Lower leg skin (tissue), 3 donors: ENCODE measurements at regions not wholly inside any gene's neighbourhood (a gene's known extent, or its start where the extent isn't known, plus 50 kb on each side); places are given as distances from the start of the nearest gene placed in this dataset.

Experiments used
- POLR2A ChIP-seq, 2 donors: fragments of 450-650 bp; IDR thresholded peaks; one replicate each; pipeline ENCODE4 v1.6.1; 2016 to 2017; ENCODE audit warnings: antibody characterized with exemption in 2 of 2, mild to moderate bottlenecking in 1 of 2, moderate library complexity in 1 of 2
- TF ChIP-seq, protein P1 (sequence below), 3 donors: fragments of 450-650 bp; IDR thresholded peaks; one replicate each; pipeline ENCODE4 v1.5.1; 2016; ENCODE audit warnings: antibody characterized with exemption in 3 of 3, mild to moderate bottlenecking in 3 of 3, moderate library complexity in 2 of 3

DNA sequence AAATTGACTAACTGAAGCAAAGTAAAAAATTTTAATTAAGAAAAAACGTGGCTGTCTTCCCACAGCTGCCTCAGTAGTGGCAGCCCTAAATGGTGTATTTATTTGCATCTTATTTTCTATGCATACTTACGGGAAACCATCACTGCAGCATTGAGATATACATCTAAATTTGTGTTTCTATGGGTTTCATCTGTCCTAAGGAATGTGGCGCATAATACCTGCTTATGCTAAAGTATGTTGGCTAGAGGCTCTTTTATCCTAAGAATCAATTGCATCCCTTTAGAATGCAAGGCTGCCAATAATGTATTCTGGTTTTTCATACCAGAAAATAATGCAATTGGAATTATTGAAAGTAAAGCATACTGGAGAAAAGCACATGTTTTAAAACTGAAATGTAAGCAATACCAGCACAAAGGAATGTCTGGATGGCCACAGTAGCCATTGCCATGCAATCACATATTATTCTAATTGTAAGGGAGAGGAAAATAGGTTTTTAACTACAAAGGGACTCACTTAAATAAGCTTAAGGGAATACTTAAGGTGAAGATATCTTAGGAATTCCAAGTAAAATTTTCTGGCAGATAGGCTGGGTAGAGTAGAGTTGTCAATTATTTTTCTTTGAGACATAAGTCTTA lies 834.5 kb upstream of the NECTIN3 start:
- TF ChIP-seq, protein P1, sequence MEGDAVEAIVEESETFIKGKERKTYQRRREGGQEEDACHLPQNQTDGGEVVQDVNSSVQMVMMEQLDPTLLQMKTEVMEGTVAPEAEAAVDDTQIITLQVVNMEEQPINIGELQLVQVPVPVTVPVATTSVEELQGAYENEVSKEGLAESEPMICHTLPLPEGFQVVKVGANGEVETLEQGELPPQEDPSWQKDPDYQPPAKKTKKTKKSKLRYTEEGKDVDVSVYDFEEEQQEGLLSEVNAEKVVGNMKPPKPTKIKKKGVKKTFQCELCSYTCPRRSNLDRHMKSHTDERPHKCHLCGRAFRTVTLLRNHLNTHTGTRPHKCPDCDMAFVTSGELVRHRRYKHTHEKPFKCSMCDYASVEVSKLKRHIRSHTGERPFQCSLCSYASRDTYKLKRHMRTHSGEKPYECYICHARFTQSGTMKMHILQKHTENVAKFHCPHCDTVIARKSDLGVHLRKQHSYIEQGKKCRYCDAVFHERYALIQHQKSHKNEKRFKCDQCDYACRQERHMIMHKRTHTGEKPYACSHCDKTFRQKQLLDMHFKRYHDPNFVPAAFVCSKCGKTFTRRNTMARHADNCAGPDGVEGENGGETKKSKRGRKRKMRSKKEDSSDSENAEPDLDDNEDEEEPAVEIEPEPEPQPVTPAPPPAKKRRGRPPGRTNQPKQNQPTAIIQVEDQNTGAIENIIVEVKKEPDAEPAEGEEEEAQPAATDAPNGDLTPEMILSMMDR (IDR thresholded peaks at IDR 0.05) = no peak
- TF ChIP-seq POLR2A (IDR thresholded peaks at IDR 0.05) = no peak
